Liver (tissue), 8 donors: ENCODE measurements at regions not wholly inside any gene's neighbourhood (a gene's known extent, or its start where the extent isn't known, plus 50 kb on each side); places are given as distances from the start of the nearest gene placed in this dataset.

ENCODE experiments used
- DNase-seq: peaks from one replicate; pipeline ENCODE4 v3.0.0-alpha.2; 2017; ENCODE audit warnings: low spot score
- H3K27ac ChIP-seq, 2 donors: one replicate each; pipeline ENCODE4 v1.7.0; 2013; ENCODE audit warnings: inconsistent platforms in 2 of 2, low read length in 2 of 2, control low read depth in 1 of 2, low read depth in 1 of 2, mild to moderate bottlenecking in 1 of 2
- H3K27me3 ChIP-seq, 4 donors: one replicate each; pipeline versions ENCODE4 v1.6.1 to v1.7.0; 2013; ENCODE audit warnings: low read length in 3 of 4, inconsistent platforms in 1 of 4, mild to moderate bottlenecking in 1 of 4, moderate library complexity in 1 of 4; ENCODE audit not compliant: control insufficient read depth in 4 of 4, insufficient read depth in 4 of 4
- H3K36me3 ChIP-seq, 4 donors: one replicate each; pipeline versions ENCODE4 v1.6.1 to v1.7.0; 2013; ENCODE audit warnings: low read length in 3 of 4, mild to moderate bottlenecking in 3 of 4, low read depth in 1 of 4, moderate library complexity in 1 of 4; ENCODE audit not compliant: control insufficient read depth in 4 of 4, insufficient read depth in 3 of 4
- H3K4me1 ChIP-seq, 4 donors: one replicate each; pipeline versions ENCODE4 v1.6.1 to v1.7.0; 2013; ENCODE audit warnings: low read length in 3 of 4, mild to moderate bottlenecking in 3 of 4, moderate library complexity in 1 of 4; ENCODE audit not compliant: control insufficient read depth in 4 of 4, insufficient read depth in 4 of 4
- H3K4me3 ChIP-seq, 3 donors: one replicate each; pipeline versions ENCODE4 v1.6.1 to v1.7.0; 2013; ENCODE audit warnings: low read length in 3 of 3, control low read depth in 1 of 3, low read depth in 1 of 3, mild to moderate bottlenecking in 1 of 3
- H3K9ac ChIP-seq, 2 donors: one replicate each; pipeline ENCODE4 v1.7.0; 2013; ENCODE audit warnings: low read length in 2 of 2, mild to moderate bottlenecking in 2 of 2, moderate library complexity in 2 of 2, control low read depth in 1 of 2, low read depth in 1 of 2
- H3K9me3 ChIP-seq, 4 donors: one replicate each; pipeline versions ENCODE4 v1.6.1 to v1.7.0; 2013; ENCODE audit warnings: low read length in 3 of 4; ENCODE audit not compliant: control insufficient read depth in 4 of 4
- EGR1 ChIP-seq, 2 donors: IDR thresholded peaks; 2 replicates each; pipeline ENCODE4 v1.6.1; 2016 to 2018; ENCODE audit warnings: antibody characterized with exemption in 2 of 2, low read depth in 2 of 2
- FOXA1 ChIP-seq: IDR thresholded peaks from 2 replicates; pipeline ENCODE4 v1.6.1; 2016; ENCODE audit warnings: antibody characterized with exemption
- FOXA2 ChIP-seq: IDR thresholded peaks from 2 replicates; pipeline ENCODE4 v1.6.1; 2016; ENCODE audit warnings: antibody characterized with exemption
- GABPA ChIP-seq, 2 donors: IDR thresholded peaks in 1 of 2; conservative IDR thresholded peaks in 1 of 2; 2 replicates each; pipeline ENCODE4 v1.6.1; 2016; ENCODE audit warnings: antibody characterized with exemption in 2 of 2, mild to moderate bottlenecking in 1 of 2, moderate library complexity in 1 of 2
- HNF4A ChIP-seq, 2 donors: conservative IDR thresholded peaks; 2 replicates each; pipeline ENCODE4 v1.6.1; 2016; ENCODE audit warnings: antibody characterized with exemption in 2 of 2, mild to moderate bottlenecking in 2 of 2
- HNF4G ChIP-seq: IDR thresholded peaks from 2 replicates; pipeline ENCODE4 v1.6.1; 2016; ENCODE audit warnings: antibody characterized with exemption
- JUND ChIP-seq, 2 donors: IDR thresholded peaks; 2 replicates each; pipeline ENCODE4 v1.6.1; 2016; ENCODE audit warnings: antibody characterized with exemption in 2 of 2
- MAX ChIP-seq: IDR thresholded peaks from 2 replicates; pipeline ENCODE4 v1.6.1; 2016; ENCODE audit warnings: antibody characterized with exemption
- NR2F2 ChIP-seq: IDR thresholded peaks from 2 replicates; pipeline ENCODE4 v1.6.1; 2016; ENCODE audit warnings: antibody characterized with exemption
- RAD21 ChIP-seq, 2 donors: IDR thresholded peaks; 2 replicates each; pipeline ENCODE4 v1.6.1; 2016; ENCODE audit warnings: antibody characterized with exemption in 2 of 2, mild to moderate bottlenecking in 2 of 2
- SP1 ChIP-seq: IDR thresholded peaks from 2 replicates; pipeline ENCODE4 v1.6.1; 2018; ENCODE audit warnings: antibody characterized with exemption, mild to moderate bottlenecking
- TAF1 ChIP-seq: conservative IDR thresholded peaks from 2 replicates; pipeline ENCODE4 v1.6.1; 2016; ENCODE audit warnings: antibody characterized with exemption, mild to moderate bottlenecking
- WGBS: extraction: QIAGEN DNeasy Blood & Tissue Kit; methylation state at CpG from one replicate; pipeline ENCODE4 v1.1.7; 2013; 5-methylcytosine and 5-hydroxymethylcytosine counted together
- TF ChIP-seq, protein P1 (sequence below): IDR thresholded peaks from 2 replicates; pipeline ENCODE4 v1.6.1; 2016; ENCODE audit warnings: antibody characterized with exemption
- TF ChIP-seq, protein P2 (sequence below): fragments of 150-350 bp; IDR thresholded peaks from 2 replicates; pipeline ENCODE4 v1.5.1; 2017; ENCODE audit warnings: improper control_type of control experiment, low read depth, low read length; ENCODE audit not compliant: missing input control
- donor health status: healthy.
- donor health status: healthy.
- donor health status: healthy.
- donor health status: healthy.
- donor health status: healthy.

- Histone ChIP-seq H3K27me3 (no peaks in the 10 kb centered on the region), H3K9me3 (no peaks in the 10 kb centered on the region), H3K4me1 (no peaks in the 10 kb centered on the region), H3K27ac (no peak overlapping the region), H3K9ac (no peak overlapping the region), H3K36me3 (no peaks in the 10 kb centered on the region), H3K4me3 (no peak overlapping the region)
- TF ChIP-seq MAX: no peak
- no peak for TF ChIP-seq FOXA1
- TF ChIP-seq GABPA (IDR thresholded peaks at IDR 0.05 in 1 of 2, conservative IDR thresholded peaks at IDR 0.05 in 1 of 2): no peak
- no peak for TF ChIP-seq FOXA2
- TF ChIP-seq, protein P1, sequence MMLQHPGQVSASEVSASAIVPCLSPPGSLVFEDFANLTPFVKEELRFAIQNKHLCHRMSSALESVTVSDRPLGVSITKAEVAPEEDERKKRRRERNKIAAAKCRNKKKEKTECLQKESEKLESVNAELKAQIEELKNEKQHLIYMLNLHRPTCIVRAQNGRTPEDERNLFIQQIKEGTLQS: no peak
- DNase-seq: no peak
- WGBS: 56% methylated on average over 2 of the region's 2 CpGs
Measured at GRCh38 chr9:12272471-12273120, 420.6 kb upstream of the TYRP1 start.

- no peak for DNase-seq
- Histone ChIP-seq H3K9me3 (no peaks in the 10 kb centered on the region), H3K9ac (no peak overlapping the region), H3K4me1 (no peaks in the 10 kb centered on the region), H3K27ac (no peak overlapping the region), H3K4me3 (no peak overlapping the region), H3K27me3 (no peaks in the 10 kb centered on the region), H3K36me3 (no peaks in the 10 kb centered on the region)
- WGBS: 54% methylated on average over 2 of the region's 2 CpGs
- TF ChIP-seq EGR1 (IDR thresholded peaks at IDR 0.05; ENCODE audit: low read depth in 2 of 2) (no peak), FOXA2 (no peak), GABPA (IDR thresholded peaks at IDR 0.05 in 1 of 2, conservative IDR thresholded peaks at IDR 0.05 in 1 of 2) (no peak), SP1 (no peak), TAF1 (no peak), MAX (no peak), NR2F2 (no peak)
- TF ChIP-seq, protein P1: no peak
Measured at GRCh38 chr9:12274577-12274976, 418.6 kb upstream of the TYRP1 start.

DNA sequence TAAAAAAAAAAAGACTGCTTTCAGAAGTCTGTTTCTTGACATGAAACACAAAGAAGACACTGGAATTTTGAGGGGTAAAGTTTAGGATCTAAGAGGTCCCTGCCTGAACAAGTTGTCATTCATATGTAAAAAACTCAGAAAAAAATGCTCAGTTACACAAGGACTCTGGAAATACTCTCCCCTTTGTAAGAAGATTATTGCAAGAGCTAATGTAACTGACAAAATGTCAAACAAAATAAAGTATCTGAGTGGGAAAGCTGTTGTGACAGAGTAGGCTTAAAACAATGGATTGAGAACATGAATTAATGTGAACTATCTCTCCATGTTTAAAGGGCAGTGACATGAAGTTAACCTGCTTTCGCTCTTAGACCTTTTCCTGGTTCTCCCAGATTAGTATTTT lies 416.7 kb upstream of the TYRP1 start:
- H3K36me3 ChIP-seq: no peaks in the 10 kb centered on the region
- no peak for DNase-seq
- no peak overlapping the region for H3K9ac ChIP-seq
- no peak overlapping the region for H3K4me3 ChIP-seq
- H3K4me1 ChIP-seq: no peaks in the 10 kb centered on the region
- peaks cover 0 to 3% (median 0%) of the 10 kb centered on the region in 4 donors for H3K27me3 ChIP-seq
- TF ChIP-seq, protein P2, sequence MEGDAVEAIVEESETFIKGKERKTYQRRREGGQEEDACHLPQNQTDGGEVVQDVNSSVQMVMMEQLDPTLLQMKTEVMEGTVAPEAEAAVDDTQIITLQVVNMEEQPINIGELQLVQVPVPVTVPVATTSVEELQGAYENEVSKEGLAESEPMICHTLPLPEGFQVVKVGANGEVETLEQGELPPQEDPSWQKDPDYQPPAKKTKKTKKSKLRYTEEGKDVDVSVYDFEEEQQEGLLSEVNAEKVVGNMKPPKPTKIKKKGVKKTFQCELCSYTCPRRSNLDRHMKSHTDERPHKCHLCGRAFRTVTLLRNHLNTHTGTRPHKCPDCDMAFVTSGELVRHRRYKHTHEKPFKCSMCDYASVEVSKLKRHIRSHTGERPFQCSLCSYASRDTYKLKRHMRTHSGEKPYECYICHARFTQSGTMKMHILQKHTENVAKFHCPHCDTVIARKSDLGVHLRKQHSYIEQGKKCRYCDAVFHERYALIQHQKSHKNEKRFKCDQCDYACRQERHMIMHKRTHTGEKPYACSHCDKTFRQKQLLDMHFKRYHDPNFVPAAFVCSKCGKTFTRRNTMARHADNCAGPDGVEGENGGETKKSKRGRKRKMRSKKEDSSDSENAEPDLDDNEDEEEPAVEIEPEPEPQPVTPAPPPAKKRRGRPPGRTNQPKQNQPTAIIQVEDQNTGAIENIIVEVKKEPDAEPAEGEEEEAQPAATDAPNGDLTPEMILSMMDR: no peak
- no peak for TF ChIP-seq RAD21 (IDR thresholded peaks at IDR 0.05)
- TF ChIP-seq, protein P1: no peak
- no peak for TF ChIP-seq HNF4G
- TF ChIP-seq FOXA1: no peak
- TF ChIP-seq GABPA (IDR thresholded peaks at IDR 0.05 in 1 of 2, conservative IDR thresholded peaks at IDR 0.05 in 1 of 2): no peak
- TF ChIP-seq JUND (IDR thresholded peaks at IDR 0.05): no peak
- TF ChIP-seq HNF4A (conservative IDR thresholded peaks at IDR 0.05): no peak
- TF ChIP-seq MAX: no peak
- TF ChIP-seq TAF1: no peak
- no peak for TF ChIP-seq FOXA2
- no peak for TF ChIP-seq EGR1 (IDR thresholded peaks at IDR 0.05; ENCODE audit: low read depth in 2 of 2)
- WGBS: 56% methylated on average over 1 of the region's 1 CpG
- H3K9me3 ChIP-seq: no peaks in the 10 kb centered on the region
- no peak overlapping the region for H3K27ac ChIP-seq
